Stimulated activated CD4-positive, alpha-beta T cell treated with anti-CD3 and anti-CD28 coated beads, TNF-alpha, amount 100 ng/mL, for 24 hours (primary cell): ENCODE measurements at regions not wholly inside any gene's neighbourhood (a gene's known extent, or its start where the extent isn't known, plus 50 kb on each side); places are given as distances from the start of the nearest gene placed in this dataset.
A peak's percentile ranks its signal among the peaks of the same experiment; 100 is the strongest.

Experiments used
- DNase-seq, 3 experiments: peaks; one replicate each; pipeline ENCODE4 v3.0.0-alpha.2; 2020; ENCODE audit warnings: low read depth in 3 of 3

- peak in 1 of 3 experiments; percentile 18 for DNase-seq
These were observed 65.4 kb upstream of the WDFY2 start for GRCh38 chr13:51518827-51519226.

- no peak for DNase-seq
These were observed 64.5 kb upstream of the WDFY2 start for GRCh38 chr13:51519771-51520216.

GRCh38 chr13:51520524-51520923 lies 63.7 kb upstream of the WDFY2 start:
- no peak for DNase-seq

GRCh38 chr13:51523082-51523518 lies 61.2 kb upstream of the WDFY2 start:
- DNase-seq, result no peak

GRCh38 chr13:51524312-51524711 lies 60.0 kb upstream of the WDFY2 start:
- no peak for DNase-seq

GRCh38 chr13:51524829-51525566 lies 59.3 kb upstream of the WDFY2 start:
- no peak for DNase-seq

GRCh38 chr13:51525567-51526167 lies 58.6 kb upstream of the WDFY2 start:
- DNase-seq, result no peak

- no peak for DNase-seq
These were observed 58.1 kb upstream of the WDFY2 start for GRCh38 chr13:51526202-51526601.

- no peak for DNase-seq
These were observed 51.5 kb upstream of the WDFY2 start for GRCh38 chr13:51532736-51533197.

GRCh38 chr13:51534041-51534817 lies 50.0 kb upstream of the WDFY2 start:
- peak in 1 of 3 experiments; percentile 19 for DNase-seq
